K562 (cell line): ENCODE measurements at regions not wholly inside any gene's neighbourhood (a gene's known extent, or its start where the extent isn't known, plus 50 kb on each side); places are given as distances from the start of the nearest gene placed in this dataset.
A peak's percentile ranks its signal among the peaks of the same experiment; 100 is the strongest.

Source experiments
- ATAC-seq: fragments of 200-7000 bp; cut with Tn5 transposase; 3 replicates; pipeline ENCODE4 v1.9.1; 2020; ENCODE audit warnings: moderate library complexity
- BruUV-seq: library from RNA; stranded (reverse); fragments of 400-500 nt; replicated peaks from 2 replicates; lab custom pipeline; 2021; lab: Mats Ljungman, UMichigan
- CTCF ChIA-PET: fragments of 300-600 bp; formaldehyde crosslinking; extraction: SDS; loops from one replicate; lab custom pipeline; 2021; ENCODE audit warnings: low intra/inter-chr PET ratio; lab: Yijun Ruan, JAX
- POLR2A ChIA-PET: fragments of 300-600, 350-650 bp; sonication (Branson Sonifier 250); formaldehyde crosslinking; extraction: SDS; loops from one replicate; lab custom pipeline; 2021; ENCODE audit warnings: antibody characterized with exemption, inconsistent platforms; lab: Yijun Ruan, JAX
- DNase-seq, 4 experiments: peaks; one replicate each; pipeline versions ENCODE4 v3.0.0 to v3.0.0-alpha.2; 2011 to 2018; ENCODE audit warnings: low spot score in 3 of 4, mixed read lengths in 3 of 4; ENCODE audit errors: extremely low read depth in 1 of 4
- FAIRE-seq: peaks from 2 replicates; lab custom pipeline; 2011; peaks lifted over from hg19 to GRCh38; lab: Jason Lieb, UNC
- H2AFZ ChIP-seq: 2 replicates; pipeline ENCODE4 v1.6.0; 2011; ENCODE audit warnings: low read depth, low read length, control low read depth, inconsistent platforms
- H3K27ac ChIP-seq: fragments of 200-600 bp; 3 replicates; pipeline ENCODE4 v1.8.0; 2011; ENCODE audit warnings: low read depth, mild to moderate bottlenecking, control low read depth, inconsistent platforms, low read length, moderate library complexity, mixed read lengths; ENCODE audit errors: extremely low read depth
- H3K27me3 ChIP-seq, 2 experiments: fragments of 300-600 bp in 1 of 2; 2 replicates in 1 of 2; 3 replicates in 1 of 2; pipeline versions ENCODE4 v1.6.0 to v1.8.0; 2011; ENCODE audit warnings: inconsistent platforms in 2 of 2, low read length in 2 of 2, mild to moderate bottlenecking in 1 of 2, mixed read lengths in 1 of 2, moderate library complexity in 1 of 2; ENCODE audit not compliant: control insufficient read depth in 2 of 2, insufficient read depth in 2 of 2
- H3K36me3 ChIP-seq: fragments of 300-600 bp; 3 replicates; pipeline ENCODE4 v1.8.0; 2011; ENCODE audit warnings: mild to moderate bottlenecking, low read length, inconsistent platforms; ENCODE audit not compliant: control insufficient read depth, insufficient read depth
- H3K4me1 ChIP-seq, 2 experiments: fragments of 200-600 bp in 1 of 2; replicated peaks in 1 of 2; 2 replicates in 1 of 2; 3 replicates in 1 of 2; pipeline versions ENCODE4 v1.5.1 to v1.8.0; 2011; ENCODE audit warnings: inconsistent platforms in 2 of 2, low read length in 2 of 2, mild to moderate bottlenecking in 1 of 2, mixed read lengths in 1 of 2, moderate library complexity in 1 of 2; ENCODE audit not compliant: control insufficient read depth in 2 of 2, insufficient read depth in 2 of 2
- H3K4me2 ChIP-seq: 2 replicates; pipeline ENCODE4 v1.6.1; 2011; ENCODE audit warnings: low read length, control low read depth, inconsistent platforms, mixed read lengths; ENCODE audit not compliant: insufficient read depth
- H3K4me3 ChIP-seq: fragments of 200-600 bp; sonication (generic), shearing (Covaris generic); 2 replicates; pipeline ENCODE4 v1.5.1; 2016; ENCODE audit warnings: control low read depth, inconsistent platforms
- H3K79me2 ChIP-seq: fragments of 200-600 bp; 3 replicates; pipeline ENCODE4 v1.8.0; 2011; ENCODE audit warnings: low read length, inconsistent platforms; ENCODE audit not compliant: control insufficient read depth, insufficient read depth
- H3K9ac ChIP-seq, 2 experiments: 2 replicates each; pipeline versions ENCODE4 v1.6.0 to v1.6.1; 2011; ENCODE audit warnings: low read depth in 2 of 2, low read length in 2 of 2, control low read depth in 1 of 2, inconsistent platforms in 1 of 2, mild to moderate bottlenecking in 1 of 2, mixed read lengths in 1 of 2; ENCODE audit not compliant: insufficient read depth in 1 of 2
- H3K9me1 ChIP-seq: one replicate; pipeline ENCODE4 v1.6.0; 2011; ENCODE audit warnings: inconsistent platforms, mild to moderate bottlenecking, low read length, moderate library complexity; ENCODE audit not compliant: control insufficient read depth, insufficient read depth
- H3K9me3 ChIP-seq: replicated peaks from 2 replicates; pipeline ENCODE4 v1.5.1; 2011; ENCODE audit warnings: low read depth, low read length, inconsistent platforms; ENCODE audit not compliant: control insufficient read depth, insufficient read depth
- H4K20me1 ChIP-seq: replicated peaks from 2 replicates; pipeline ENCODE4 v1.6.1; 2011; ENCODE audit warnings: low read length, inconsistent platforms, mixed read lengths; ENCODE audit not compliant: control insufficient read depth, insufficient read depth
- CREM ChIP-seq: IDR thresholded peaks from 2 replicates; pipeline ENCODE4 v1.6.1; 2014; ENCODE audit warnings: antibody characterized with exemption, low read depth
- DDX20 ChIP-seq: fragments of 450-650 bp; IDR thresholded peaks from 2 replicates; pipeline ENCODE4 v1.6.1; 2016; ENCODE audit warnings: missing genetic modification characterization, low read depth, mild to moderate bottlenecking, missing compliant biosample characterization, moderate library complexity
- ETS1 ChIP-seq: conservative IDR thresholded peaks from 2 replicates; pipeline ENCODE4 v1.6.1; 2011; ENCODE audit warnings: low read depth, mild to moderate bottlenecking, low read length; ENCODE audit not compliant: control insufficient read depth
- EWSR1 ChIP-seq: fragments of 450-650 bp; IDR thresholded peaks from 2 replicates; pipeline ENCODE4 v1.6.1; 2018; ENCODE audit warnings: borderline replicate concordance, mild to moderate bottlenecking, low read depth, moderate library complexity; ENCODE audit not compliant: partially characterized antibody
- KDM2B ChIP-seq: fragments of 250-450 bp; sonication (Bioruptor Pico); IDR thresholded peaks from 2 replicates; pipeline ENCODE4 v1.8.0; 2021; ENCODE audit warnings: mild to moderate bottlenecking, moderate library complexity
- KLF1 ChIP-seq: fragments of 450-650 bp; IDR thresholded peaks from 2 replicates; pipeline ENCODE4 v1.6.1; 2016; ENCODE audit warnings: missing genetic modification characterization, missing compliant biosample characterization
- MTA1 ChIP-seq: fragments of 450-650 bp; IDR thresholded peaks from 2 replicates; pipeline ENCODE4 v1.6.1; 2017; ENCODE audit warnings: borderline replicate concordance
- POU5F1 ChIP-seq: fragments of 150-350 bp; IDR thresholded peaks from 2 replicates; pipeline ENCODE4 v1.6.1; 2014; ENCODE audit warnings: borderline replicate concordance, low read length, low read depth, mild to moderate bottlenecking; ENCODE audit not compliant: partially characterized antibody
- RAD21 ChIP-seq, 2 experiments: fragments of 250-450 bp in 1 of 2; fragments of 450-650 bp in 1 of 2; sonication (Bioruptor Pico) in 1 of 2; formaldehyde crosslinking in 1 of 2; IDR thresholded peaks in 1 of 2; conservative IDR thresholded peaks in 1 of 2; 2 replicates each; pipeline versions ENCODE4 v1.4.0 to v1.8.0; 2020 to 2022; ENCODE audit warnings: mild to moderate bottlenecking in 2 of 2, moderate library complexity in 1 of 2
- STAG1 ChIP-seq: sonication (generic); formaldehyde crosslinking; IDR thresholded peaks from 2 replicates; pipeline ENCODE4 v1.5.0; 2020; ENCODE audit warnings: missing genetic modification reagents, borderline replicate concordance
- TAF1 ChIP-seq: IDR thresholded peaks from 2 replicates; pipeline ENCODE4 v1.6.1; 2011; ENCODE audit warnings: mild to moderate bottlenecking, low read length, moderate library complexity; ENCODE audit not compliant: insufficient read depth, control insufficient read depth, severe bottlenecking; ENCODE audit errors: extremely low read depth
- TAF15 ChIP-seq: fragments of 200-400 bp; formaldehyde crosslinking; IDR thresholded peaks from 2 replicates; pipeline ENCODE4 v1.6.1; 2017; ENCODE audit warnings: mild to moderate bottlenecking, low read depth, low read length, moderate library complexity
- ZEB2 ChIP-seq: fragments of 450-650 bp; IDR thresholded peaks from 2 replicates; pipeline ENCODE4 v1.6.1; 2016
- ZNF184 ChIP-seq: sonication (generic); formaldehyde crosslinking; IDR thresholded peaks from 2 replicates; pipeline ENCODE4 v1.5.0; 2020; ENCODE audit warnings: missing genetic modification reagents
- ZNF57 ChIP-seq: fragments of 450-650 bp; formaldehyde crosslinking; IDR thresholded peaks from 2 replicates; pipeline ENCODE4 v1.4.0; 2020; ENCODE audit warnings: mild to moderate bottlenecking, moderate library complexity
- WGBS: fragments of 100-300 bp; shearing (Covaris generic); methylation state at CpG from one replicate; pipeline ENCODE4 v1.1.6; 2016; ENCODE audit warnings: low coverage, mixed read lengths; ENCODE audit not compliant: insufficient coverage; ENCODE audit errors: missing lambda C conversion rate; 5-methylcytosine and 5-hydroxymethylcytosine counted together
- in situ Hi-C: fragments of 300-500 bp; cut with MboI; formaldehyde crosslinking; loops from 4 replicates; pipeline ENCODE4 v1.15.0; 2018; ENCODE audit warnings: inconsistent platforms, mixed read lengths
- intact Hi-C: fragments of 100-400 bp; cut with micrococcal nuclease; formaldehyde crosslinking; loops from 2 replicates; pipeline ENCODE4 v1.14.2; 2022
- TF ChIP-seq, protein P1 (sequence below): fragments of 450-650 bp; formaldehyde crosslinking; IDR thresholded peaks from 2 replicates; pipeline ENCODE4 v1.4.0; 2022; ENCODE audit warnings: missing genetic modification characterization
- TF ChIP-seq, protein P2 (sequence below): IDR thresholded peaks from 2 replicates; pipeline ENCODE4 v1.6.1; 2011; ENCODE audit warnings: borderline replicate concordance, low read depth, mild to moderate bottlenecking, moderate library complexity, low read length; ENCODE audit not compliant: insufficient read depth, poor library complexity, severe bottlenecking

DNA sequence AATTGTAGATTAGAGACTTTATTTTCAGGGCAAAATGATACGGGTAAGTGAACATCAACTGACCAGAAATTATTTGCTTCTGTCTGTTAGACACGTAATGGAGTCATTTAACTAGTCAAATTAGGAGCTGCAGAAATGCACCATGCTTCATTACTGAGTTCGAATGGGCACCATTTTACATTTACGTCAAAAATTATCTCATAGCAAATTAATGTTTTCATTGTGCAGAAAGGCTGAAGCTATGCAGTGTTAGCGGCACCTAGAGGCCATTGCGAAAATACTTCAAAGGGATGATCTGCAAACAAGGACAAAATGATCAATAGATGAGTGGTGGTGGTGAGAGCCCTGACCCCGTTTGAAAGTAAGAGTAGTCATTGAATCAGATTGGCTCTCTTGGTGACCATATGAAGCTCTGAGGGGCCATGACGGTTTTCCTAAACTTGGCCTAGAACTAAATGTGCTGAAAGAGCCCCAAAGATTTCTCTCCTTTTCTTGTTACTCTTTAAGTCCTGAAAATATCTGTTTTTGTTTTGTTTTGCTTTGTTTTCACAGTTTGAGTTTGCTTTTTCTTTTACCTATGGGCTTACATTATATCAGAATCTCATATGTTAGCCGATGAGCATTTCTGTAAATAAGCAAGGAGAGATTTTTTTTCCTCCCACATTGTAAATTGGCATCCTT, 277.9 kb downstream of the ZNF536 start:
- no peak overlapping the region for H3K4me2 ChIP-seq
- H3K36me3 ChIP-seq: no peaks in the 10 kb centered on the region
- no peaks in the 10 kb centered on the region for H3K9me3 ChIP-seq
- H3K27ac ChIP-seq: no peak overlapping the region
- ATAC-seq: peak; percentile 68
- peaks cover 3 to 29% of the 10 kb centered on the region in 2 experiments; a peak in 3 of 5 replicates for H3K27me3 ChIP-seq
- H3K9me1 ChIP-seq: no peaks in the 10 kb centered on the region
- FAIRE-seq: peak; percentile 74
- H4K20me1 ChIP-seq: no peaks in the 10 kb centered on the region; the same call in 1 of the 2 replicates
- H2AFZ ChIP-seq: no peak overlapping the region
- WGBS: 3% methylated on average over 9 of the region's 9 CpGs
- BruUV-seq: no TSS peak
- no peak overlapping the region for H3K4me3 ChIP-seq
- DNase-seq: peak; percentile 45 to 59 (median 49)
- H3K4me1 ChIP-seq: no peaks in the 10 kb centered on the region
- ChIA-PET CTCF (interaction anchor here (0.8 kb wide), 1 partner anchor 920 kb away, joined by 4 read pairs; no protein-coding TSS in a partner anchor), POLR2A (interaction anchor here (0.6 kb wide), 1 partner anchor 414 kb away, joined by 3 read pairs; no protein-coding TSS in a partner anchor)
- no peak overlapping the region for H3K9ac ChIP-seq
- in situ Hi-C loops: loop anchor here (5.0 to 10.0 kb wide), 3 partner anchors 428 to 905 kb away; no protein-coding TSS in a partner anchor
- H3K79me2 ChIP-seq: no peaks in the 10 kb centered on the region
- intact Hi-C loops: loop anchor here (5.0 to 10.0 kb wide), 3 partner anchors 418 to 915 kb away; no protein-coding TSS in a partner anchor
- TF ChIP-seq ETS1 (no peak), EWSR1 (no peak), CREM (no peak), TAF15 (no peak), POU5F1 (no peak), DDX20 (tag) (no peak), KLF1 (no peak), ZNF57 (CRISPR knock-in tag) (no peak), TAF1 (no peak), ZNF184 (CRISPR knock-in tag) (no peak), MTA1 (no peak), RAD21 (CRISPR knock-in tag; conservative IDR thresholded peaks at IDR 0.05 in 1 of 2, IDR thresholded peaks at IDR 0.05 in 1 of 2) (peak; percentile 57 to 81), ZEB2 (no peak), KDM2B (CRISPR knock-in tag) (no peak), STAG1 (peak; percentile 17; the same call in 1 of the 2 replicates)
- TF ChIP-seq, protein P1, sequence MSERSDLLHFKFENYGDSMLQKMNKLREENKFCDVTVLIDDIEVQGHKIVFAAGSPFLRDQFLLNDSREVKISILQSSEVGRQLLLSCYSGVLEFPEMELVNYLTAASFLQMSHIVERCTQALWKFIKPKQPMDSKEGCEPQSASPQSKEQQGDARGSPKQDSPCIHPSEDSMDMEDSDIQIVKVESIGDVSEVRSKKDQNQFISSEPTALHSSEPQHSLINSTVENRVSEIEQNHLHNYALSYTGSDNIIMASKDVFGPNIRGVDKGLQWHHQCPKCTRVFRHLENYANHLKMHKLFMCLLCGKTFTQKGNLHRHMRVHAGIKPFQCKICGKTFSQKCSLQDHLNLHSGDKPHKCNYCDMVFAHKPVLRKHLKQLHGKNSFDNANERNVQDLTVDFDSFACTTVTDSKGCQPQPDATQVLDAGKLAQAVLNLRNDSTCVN: no peak
- TF ChIP-seq, protein P2, sequence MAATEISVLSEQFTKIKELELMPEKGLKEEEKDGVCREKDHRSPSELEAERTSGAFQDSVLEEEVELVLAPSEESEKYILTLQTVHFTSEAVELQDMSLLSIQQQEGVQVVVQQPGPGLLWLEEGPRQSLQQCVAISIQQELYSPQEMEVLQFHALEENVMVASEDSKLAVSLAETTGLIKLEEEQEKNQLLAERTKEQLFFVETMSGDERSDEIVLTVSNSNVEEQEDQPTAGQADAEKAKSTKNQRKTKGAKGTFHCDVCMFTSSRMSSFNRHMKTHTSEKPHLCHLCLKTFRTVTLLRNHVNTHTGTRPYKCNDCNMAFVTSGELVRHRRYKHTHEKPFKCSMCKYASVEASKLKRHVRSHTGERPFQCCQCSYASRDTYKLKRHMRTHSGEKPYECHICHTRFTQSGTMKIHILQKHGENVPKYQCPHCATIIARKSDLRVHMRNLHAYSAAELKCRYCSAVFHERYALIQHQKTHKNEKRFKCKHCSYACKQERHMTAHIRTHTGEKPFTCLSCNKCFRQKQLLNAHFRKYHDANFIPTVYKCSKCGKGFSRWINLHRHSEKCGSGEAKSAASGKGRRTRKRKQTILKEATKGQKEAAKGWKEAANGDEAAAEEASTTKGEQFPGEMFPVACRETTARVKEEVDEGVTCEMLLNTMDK: no peak
